Transverse colon (tissue), 3 donors: ENCODE measurements at regions not wholly inside any gene's neighbourhood (a gene's known extent, or its start where the extent isn't known, plus 50 kb on each side); places are given as distances from the start of the nearest gene placed in this dataset.

Experiments
- CTCF ChIP-seq, 5 experiments: fragments of 200-600 bp in 3 of 5; fragments of 450-650 bp in 2 of 5; sonication (generic) in 3 of 5; IDR thresholded peaks; 1 replicate in 2 of 5; 2 replicates in 3 of 5; pipeline ENCODE4 v1.5.1; 2016 to 2017; ENCODE audit warnings: antibody characterized with exemption in 5 of 5, inconsistent platforms in 3 of 5, mild to moderate bottlenecking in 2 of 5, moderate library complexity in 1 of 5
- POLR2A ChIP-seq: fragments of 450-650 bp; IDR thresholded peaks from one replicate; pipeline ENCODE4 v1.6.1; 2016; ENCODE audit warnings: antibody characterized with exemption, mild to moderate bottlenecking, moderate library complexity

- no peak for TF ChIP-seq CTCF (IDR thresholded peaks at IDR 0.05)
- no peak for TF ChIP-seq POLR2A
Observed at GRCh38 chr7:47671358-47671757, 89.4 kb upstream of the TNS3 start.
